HFF-Myc (cell line): ENCODE measurements at regions not wholly inside any gene's neighbourhood (a gene's known extent, or its start where the extent isn't known, plus 50 kb on each side); places are given as distances from the start of the nearest gene placed in this dataset.

Source experiments
- DNase-seq: peaks from one replicate; pipeline ENCODE4 v3.0.0-alpha.2; 2011; ENCODE audit warnings: low read depth; ENCODE audit errors: extremely low read depth
- H3K4me3 ChIP-seq: replicated peaks from 2 replicates; pipeline ENCODE4 v1.5.1; 2011; ENCODE audit warnings: low read depth, mild to moderate bottlenecking, control low read depth, low read length
- TF ChIP-seq, protein P1 (sequence below): IDR thresholded peaks from 2 replicates; pipeline ENCODE4 v1.5.1; 2012; ENCODE audit warnings: mild to moderate bottlenecking, low read depth, low read length, control low read depth; ENCODE audit errors: missing control alignments

DNA sequence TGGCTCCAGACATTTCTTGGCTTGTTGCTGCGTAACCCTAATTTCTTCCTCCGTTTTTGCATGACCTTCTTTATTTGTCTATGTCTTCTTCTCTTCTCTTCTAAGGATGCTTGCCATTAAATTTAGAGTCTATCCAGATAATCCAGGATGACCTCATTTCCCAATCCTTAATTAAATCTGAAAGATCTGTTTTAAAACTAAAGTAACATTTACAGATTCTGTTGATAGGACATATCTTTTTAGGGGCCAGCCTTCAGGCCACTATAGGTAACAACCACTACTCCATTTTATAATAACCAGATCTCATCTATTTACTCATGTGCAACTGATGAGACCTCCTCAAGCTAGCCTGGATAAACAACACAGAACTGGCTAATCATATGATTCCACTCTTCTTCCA is 490.5 kb upstream of the SLC10A2 start:
- DNase-seq: no peak
- no peak overlapping the region for H3K4me3 ChIP-seq
- TF ChIP-seq, protein P1, sequence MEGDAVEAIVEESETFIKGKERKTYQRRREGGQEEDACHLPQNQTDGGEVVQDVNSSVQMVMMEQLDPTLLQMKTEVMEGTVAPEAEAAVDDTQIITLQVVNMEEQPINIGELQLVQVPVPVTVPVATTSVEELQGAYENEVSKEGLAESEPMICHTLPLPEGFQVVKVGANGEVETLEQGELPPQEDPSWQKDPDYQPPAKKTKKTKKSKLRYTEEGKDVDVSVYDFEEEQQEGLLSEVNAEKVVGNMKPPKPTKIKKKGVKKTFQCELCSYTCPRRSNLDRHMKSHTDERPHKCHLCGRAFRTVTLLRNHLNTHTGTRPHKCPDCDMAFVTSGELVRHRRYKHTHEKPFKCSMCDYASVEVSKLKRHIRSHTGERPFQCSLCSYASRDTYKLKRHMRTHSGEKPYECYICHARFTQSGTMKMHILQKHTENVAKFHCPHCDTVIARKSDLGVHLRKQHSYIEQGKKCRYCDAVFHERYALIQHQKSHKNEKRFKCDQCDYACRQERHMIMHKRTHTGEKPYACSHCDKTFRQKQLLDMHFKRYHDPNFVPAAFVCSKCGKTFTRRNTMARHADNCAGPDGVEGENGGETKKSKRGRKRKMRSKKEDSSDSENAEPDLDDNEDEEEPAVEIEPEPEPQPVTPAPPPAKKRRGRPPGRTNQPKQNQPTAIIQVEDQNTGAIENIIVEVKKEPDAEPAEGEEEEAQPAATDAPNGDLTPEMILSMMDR: no peak

DNA sequence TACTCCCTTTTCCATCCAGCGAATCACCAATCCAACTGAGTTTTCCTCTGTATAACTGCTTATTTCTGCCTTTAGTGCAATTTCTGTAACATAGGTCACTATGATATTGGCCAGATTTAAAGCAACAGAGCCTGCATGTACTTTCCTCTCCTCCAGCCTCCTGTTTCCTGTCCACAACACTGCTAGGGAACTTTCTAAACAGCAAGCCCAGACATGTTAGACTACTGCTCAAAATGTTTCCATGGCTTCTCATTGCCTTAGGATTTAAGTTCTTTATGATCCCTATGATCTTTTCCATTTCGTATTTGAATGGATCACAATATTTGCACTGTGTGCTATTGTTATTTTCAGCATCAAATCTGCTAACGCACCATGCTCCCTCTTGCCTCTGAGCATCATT is 481.7 kb upstream of the SLC10A2 start:
- no peak for DNase-seq
- TF ChIP-seq, protein P1: no peak
- H3K4me3 ChIP-seq: no peak overlapping the region

DNA sequence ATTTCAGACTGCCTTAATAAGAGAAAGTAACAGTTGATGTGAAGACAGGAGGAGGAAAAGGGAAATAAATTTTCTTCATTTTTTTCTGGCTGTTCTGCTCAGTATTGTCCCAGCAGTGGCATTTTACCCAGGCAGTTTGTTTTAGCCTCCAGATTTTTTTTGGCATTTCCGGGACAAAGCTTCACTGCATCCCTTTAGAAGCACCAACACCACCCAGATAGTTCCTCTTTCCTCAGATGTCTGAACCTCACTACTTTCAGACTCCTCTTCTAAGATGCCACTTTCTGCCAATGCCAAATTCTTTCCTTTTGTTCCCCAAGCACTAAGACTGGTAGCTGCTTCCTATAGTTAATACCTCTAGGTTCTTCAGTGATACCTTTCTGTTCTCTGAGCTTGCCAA is 480.1 kb upstream of the SLC10A2 start:
- TF ChIP-seq, protein P1: no peak
- no peak overlapping the region for H3K4me3 ChIP-seq
- no peak for DNase-seq

DNA sequence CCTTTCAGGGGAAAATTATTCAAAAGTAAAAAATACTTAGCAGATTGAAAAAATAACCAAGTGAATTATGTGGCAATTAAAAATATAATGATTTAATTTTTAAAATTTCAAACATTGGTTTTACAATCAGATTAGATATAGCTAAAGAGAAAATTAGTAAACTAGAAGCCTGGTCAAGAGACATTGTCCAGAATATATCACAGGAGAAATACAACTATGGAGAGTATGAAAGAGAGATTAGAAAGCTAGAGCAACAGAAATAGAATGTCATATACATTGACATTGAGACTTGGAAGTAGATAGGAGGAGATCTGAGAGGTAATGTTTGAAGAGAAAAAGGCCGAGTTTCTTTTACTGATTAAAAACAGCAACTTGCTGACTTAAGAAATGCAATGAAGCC is 476.4 kb upstream of the SLC10A2 start:
- H3K4me3 ChIP-seq: no peak overlapping the region
- no peak for DNase-seq
- TF ChIP-seq, protein P1: no peak

DNA sequence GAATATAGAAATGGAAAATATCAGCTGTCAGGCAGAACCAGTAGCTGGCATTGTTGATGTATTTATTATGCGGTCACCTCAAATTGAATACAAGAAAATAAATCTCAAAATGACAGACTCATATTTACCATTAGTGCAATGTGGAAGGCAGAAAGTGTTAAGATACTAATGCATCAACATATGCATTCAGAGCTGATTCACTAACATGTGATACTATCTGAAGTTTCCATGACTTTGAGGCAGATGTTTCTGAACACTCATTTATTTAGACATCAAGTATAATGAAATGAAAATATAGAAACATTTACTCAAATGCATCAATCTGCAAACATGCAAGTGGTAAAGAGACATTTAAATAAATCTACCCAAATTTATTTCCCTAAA is 474.2 kb upstream of the SLC10A2 start:
- no peak for DNase-seq
- no peak overlapping the region for H3K4me3 ChIP-seq
- TF ChIP-seq, protein P1: no peak

DNA sequence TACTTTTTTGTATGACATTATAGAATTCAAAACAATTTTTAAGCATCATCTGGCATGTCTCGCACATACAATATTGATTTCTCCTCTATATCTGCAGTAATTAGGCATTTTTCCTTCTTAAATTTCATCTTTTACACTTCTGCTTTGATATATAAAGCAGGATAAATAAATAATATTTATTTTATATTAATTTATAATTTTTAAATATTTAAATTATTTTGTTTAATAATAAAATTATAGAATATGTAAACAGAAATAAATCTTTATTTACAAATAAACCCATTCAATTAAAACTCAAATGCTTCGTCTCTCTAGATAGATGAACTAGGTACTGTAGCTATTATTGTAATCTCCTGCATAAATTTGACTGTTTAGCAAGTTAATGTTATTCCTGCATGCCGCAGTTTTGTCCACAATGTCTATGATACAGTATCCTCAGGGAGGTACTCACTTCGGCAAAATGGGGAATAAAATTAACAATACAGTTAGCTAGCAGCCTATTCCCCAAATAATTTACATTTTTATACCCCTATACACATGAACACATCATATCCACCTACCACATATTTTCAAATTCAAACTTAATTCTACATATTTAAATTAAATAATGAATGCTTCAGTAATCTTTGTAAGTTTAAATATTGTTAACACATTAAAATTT is 473.6 kb upstream of the SLC10A2 start:
- TF ChIP-seq, protein P1: no peak

DNA sequence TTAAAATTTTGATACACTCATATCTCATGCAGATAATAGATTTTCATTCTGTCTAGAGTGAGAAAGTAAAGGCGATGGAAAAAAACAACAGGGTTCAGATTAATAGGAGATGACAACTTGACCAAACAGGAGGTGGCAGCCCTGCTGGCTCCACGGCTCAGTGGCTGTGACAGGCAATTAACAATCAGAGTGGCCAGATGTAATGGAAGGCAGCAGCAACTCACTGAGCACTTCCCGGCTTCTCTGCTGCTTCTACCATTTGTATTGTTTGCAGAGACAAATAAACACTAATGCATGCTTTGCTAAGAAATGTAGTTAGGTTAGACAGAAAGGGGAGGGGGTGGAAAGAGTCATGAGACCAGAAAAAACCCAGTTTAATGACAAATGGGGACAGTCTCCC is 473.0 kb upstream of the SLC10A2 start:
- TF ChIP-seq, protein P1: no peak
- no peak for DNase-seq
- no peak overlapping the region for H3K4me3 ChIP-seq

More for the DNA sequence above, 473.6 kb upstream of the SLC10A2 start:
- no peak overlapping the region for H3K4me3 ChIP-seq
- DNase-seq: no peak
